ENCODE measurements at regions not wholly inside any gene's neighbourhood (a gene's known extent, or its start where the extent isn't known, plus 50 kb on each side); places are given as distances from the start of the nearest gene placed in this dataset.
"Not testable (repeated sequence)": the region's sequence is repeated elsewhere in the genome, so short reads cannot be mapped to it uniquely, and the experiment has no call there.

GRCh38 chr18:56455141-56455540 is 183.3 kb downstream of the TXNL1 start:
- no peaks in the 10 kb centered on the region for H3K4me1 Mint-ChIP-seq
- ATAC-seq = no peak
- DNase-seq = no peak
- peaks cover 0 to 32% (median 6%) of the 10 kb centered on the region in 5 donors for H3K27me3 Mint-ChIP-seq
- no peak overlapping the region for H3K4me3 Mint-ChIP-seq
- H3K36me3 Mint-ChIP-seq = no peaks in the 10 kb centered on the region
- POLR2A ChIA-PET = no interaction called here
- no peak overlapping the region for H3K27ac Mint-ChIP-seq
- no peaks in the 10 kb centered on the region for H3K9me3 Mint-ChIP-seq

- Mint-ChIP-seq H3K27ac (no peak overlapping the region), H3K27me3 (peaks cover 0 to 17% (median 8%) of the 10 kb centered on the region in 5 donors), H3K36me3 (no peaks in the 10 kb centered on the region), H3K4me3 (no peak overlapping the region), H3K4me1 (no peaks in the 10 kb centered on the region), H3K9me3 (no peaks in the 10 kb centered on the region)
- POLR2A ChIA-PET = no interaction called here
- ATAC-seq (no peak), DNase-seq (no peak)
Observed at GRCh38 chr18:56453631-56454030, 184.8 kb downstream of the TXNL1 start.

- Mint-ChIP-seq H3K4me1 (no peaks in the 10 kb centered on the region), H3K27ac (no peak overlapping the region), H3K9me3 (no peaks in the 10 kb centered on the region), H3K4me3 (no peak overlapping the region), H3K36me3 (no peaks in the 10 kb centered on the region), H3K27me3 (peaks cover 2 to 17% (median 8%) of the 10 kb centered on the region in 5 donors)
- POLR2A ChIA-PET = no interaction called here
- ATAC-seq (no peak), DNase-seq (no peak)
Observed at GRCh38 chr18:56451188-56451587, 187.2 kb downstream of the TXNL1 start.

GRCh38 chr18:56448751-56449150 is 189.6 kb downstream of the TXNL1 start:
- no peak overlapping the region for H3K27ac Mint-ChIP-seq
- H3K27me3 Mint-ChIP-seq = peaks cover 0 to 17% (median 7%) of the 10 kb centered on the region in 5 donors
- no peaks in the 10 kb centered on the region for H3K4me1 Mint-ChIP-seq
- POLR2A ChIA-PET = no interaction called here
- ATAC-seq = no peak
- no peak overlapping the region for H3K4me3 Mint-ChIP-seq
- peaks cover 0 to 12% (median 0%) of the 10 kb centered on the region in 9 donors for H3K9me3 Mint-ChIP-seq
- DNase-seq = no peak
- H3K36me3 Mint-ChIP-seq = no peaks in the 10 kb centered on the region

GRCh38 chr18:56445422-56445821 is 193.0 kb downstream of the TXNL1 start:
- H3K27me3 Mint-ChIP-seq = peaks cover 0 to 5% (median 2%) of the 10 kb centered on the region in 5 donors
- H3K9me3 Mint-ChIP-seq = peaks cover 0 to 21% (median 7%) of the 10 kb centered on the region in 9 donors
- ATAC-seq = no peak
- H3K4me3 Mint-ChIP-seq = no peak overlapping the region
- no peak overlapping the region for H3K27ac Mint-ChIP-seq
- no peaks in the 10 kb centered on the region for H3K36me3 Mint-ChIP-seq
- DNase-seq = no peak
- POLR2A ChIA-PET = no interaction called here
- no peaks in the 10 kb centered on the region for H3K4me1 Mint-ChIP-seq

GRCh38 chr18:56444201-56444600 is 194.2 kb downstream of the TXNL1 start:
- no peak overlapping the region for H3K4me3 Mint-ChIP-seq
- H3K27ac Mint-ChIP-seq = no peak overlapping the region
- ATAC-seq = no peak
- peaks cover 0 to 13% (median 2%) of the 10 kb centered on the region in 5 donors for H3K27me3 Mint-ChIP-seq
- peaks cover 0 to 29% (median 8%) of the 10 kb centered on the region in 9 donors for H3K9me3 Mint-ChIP-seq
- H3K36me3 Mint-ChIP-seq = no peaks in the 10 kb centered on the region
- no peaks in the 10 kb centered on the region for H3K4me1 Mint-ChIP-seq
- DNase-seq = no peak
- POLR2A ChIA-PET = no interaction called here

GRCh38 chr18:56443166-56443907 is 195.1 kb downstream of the TXNL1 start:
- no peak overlapping the region for H3K27ac Mint-ChIP-seq
- peaks cover 0 to 30% (median 8%) of the 10 kb centered on the region in 9 donors for H3K9me3 Mint-ChIP-seq
- DNase-seq (no peak), ATAC-seq (no peak)
- POLR2A ChIA-PET = no interaction called here
- H3K4me3 Mint-ChIP-seq = no peak overlapping the region
- H3K27me3 Mint-ChIP-seq = peaks cover 0 to 12% (median 0%) of the 10 kb centered on the region in 5 donors
- no peaks in the 10 kb centered on the region for H3K4me1 Mint-ChIP-seq
- no peaks in the 10 kb centered on the region for H3K36me3 Mint-ChIP-seq

- H3K27ac Mint-ChIP-seq, ATAC-seq, H3K36me3 Mint-ChIP-seq, H3K4me1 Mint-ChIP-seq, DNase-seq, H3K4me3 Mint-ChIP-seq, POLR2A ChIA-PET, H3K27me3 Mint-ChIP-seq: not testable (repeated sequence)
- H3K9me3 Mint-ChIP-seq = peaks cover 0 to 30% (median 6%) of the 10 kb centered on the region in 9 donors
Observed at GRCh38 chr18:56438480-56438879, 199.9 kb downstream of the TXNL1 start.

GRCh38 chr18:56436651-56437050 is 201.7 kb downstream of the TXNL1 start:
- H3K27me3 Mint-ChIP-seq = peaks cover 0 to 17% (median 7%) of the 10 kb centered on the region in 5 donors
- H3K4me3 Mint-ChIP-seq = no peak overlapping the region
- H3K9me3 Mint-ChIP-seq = peaks cover 0 to 26% (median 3%) of the 10 kb centered on the region in 9 donors
- ATAC-seq (no peak), DNase-seq (no peak)
- no peaks in the 10 kb centered on the region for H3K36me3 Mint-ChIP-seq
- POLR2A ChIA-PET = no interaction called here
- H3K27ac Mint-ChIP-seq = no peak overlapping the region
- H3K4me1 Mint-ChIP-seq = no peaks in the 10 kb centered on the region

- POLR2A ChIA-PET = no interaction called here
- Mint-ChIP-seq H3K9me3 (peaks cover 0 to 2% (median 0%) of the 10 kb centered on the region in 9 donors), H3K4me1 (no peaks in the 10 kb centered on the region), H3K4me3 (no peak overlapping the region), H3K27me3 (peaks cover 0 to 17% (median 4%) of the 10 kb centered on the region in 5 donors), H3K36me3 (no peaks in the 10 kb centered on the region), H3K27ac (no peak overlapping the region)
- DNase-seq (no peak), ATAC-seq (no peak)
Observed at GRCh38 chr18:56433919-56434318, 204.5 kb downstream of the TXNL1 start.

- DNase-seq (no peak), ATAC-seq (no peak)
- Mint-ChIP-seq H3K27me3 (peaks cover 0 to 17% (median 4%) of the 10 kb centered on the region in 5 donors), H3K4me1 (no peaks in the 10 kb centered on the region), H3K9me3 (peaks cover 0 to 20% (median 11%) of the 10 kb centered on the region in 9 donors), H3K4me3 (no peak overlapping the region), H3K36me3 (no peaks in the 10 kb centered on the region), H3K27ac (no peak overlapping the region)
- POLR2A ChIA-PET = no interaction called here
Observed at GRCh38 chr18:56431551-56431950, 206.8 kb downstream of the TXNL1 start.

- Mint-ChIP-seq H3K9me3 (peaks cover 0 to 26% (median 12%) of the 10 kb centered on the region in 9 donors), H3K36me3 (no peaks in the 10 kb centered on the region), H3K27me3 (peaks cover 0 to 15% (median 1%) of the 10 kb centered on the region in 5 donors), H3K27ac (no peak overlapping the region), H3K4me3 (no peak overlapping the region), H3K4me1 (no peaks in the 10 kb centered on the region)
- no peak for ATAC-seq
- POLR2A ChIA-PET = no interaction called here
- no peak for DNase-seq
Observed at GRCh38 chr18:56423626-56424025, 214.8 kb downstream of the TXNL1 start.

GRCh38 chr18:56421647-56422046 is 216.7 kb downstream of the TXNL1 start:
- H3K36me3 Mint-ChIP-seq = no peaks in the 10 kb centered on the region
- peaks cover 0 to 9% (median 5%) of the 10 kb centered on the region in 9 donors for H3K9me3 Mint-ChIP-seq
- ATAC-seq (no peak), DNase-seq (no peak)
- H3K4me3 Mint-ChIP-seq = no peak overlapping the region
- H3K4me1 Mint-ChIP-seq = no peaks in the 10 kb centered on the region
- H3K27ac Mint-ChIP-seq = no peak overlapping the region
- peaks cover 0 to 18% (median 3%) of the 10 kb centered on the region in 5 donors for H3K27me3 Mint-ChIP-seq
- POLR2A ChIA-PET = no interaction called here

- peaks cover 0 to 14% (median 3%) of the 10 kb centered on the region in 9 donors for H3K9me3 Mint-ChIP-seq
- DNase-seq, H3K4me1 Mint-ChIP-seq, ATAC-seq, H3K27ac Mint-ChIP-seq, H3K36me3 Mint-ChIP-seq, POLR2A ChIA-PET, H3K4me3 Mint-ChIP-seq: not testable (repeated sequence)
- peaks cover 0 to 23% (median 3%) of the 10 kb centered on the region in 5 donors for H3K27me3 Mint-ChIP-seq
Observed at GRCh38 chr18:56420868-56421267, 217.5 kb downstream of the TXNL1 start.
